Upper lobe of right lung (tissue), 1 donor: ENCODE measurements at regions not wholly inside any gene's neighbourhood (a gene's known extent, or its start where the extent isn't known, plus 50 kb on each side); places are given as distances from the start of the nearest gene placed in this dataset.

Source experiments
- ATAC-seq: fragments of 200-7000 bp; cut with Tn5 transposase; one replicate; pipeline ENCODE4 v1.9.1; 2020; ENCODE audit warnings: mild to moderate bottlenecking, moderate library complexity
- DNase-seq: peaks from one replicate; pipeline ENCODE4 v3.0.0-alpha.2; 2020
- H3K27ac ChIP-seq: fragments of 200-600 bp; one replicate; pipeline ENCODE4 v1.8.0; 2022
- H3K27me3 ChIP-seq: fragments of 200-600 bp; one replicate; pipeline ENCODE4 v1.8.0; 2022; ENCODE audit warnings: mild to moderate bottlenecking
- H3K36me3 ChIP-seq: fragments of 200-600 bp; one replicate; pipeline ENCODE4 v1.8.0; 2022
- H3K4me1 ChIP-seq: fragments of 200-600 bp; one replicate; pipeline ENCODE4 v1.8.0; 2022
- H3K4me3 ChIP-seq: fragments of 200-600 bp; one replicate; pipeline ENCODE4 v1.8.0; 2022; ENCODE audit warnings: mild to moderate bottlenecking
- H3K9me3 ChIP-seq: fragments of 200-600 bp; one replicate; pipeline ENCODE4 v1.8.0; 2022
- intact Hi-C: fragments of 100-400 bp; cut with DNase I; formaldehyde crosslinking; loops from one replicate; pipeline ENCODE4 v1.11.0; 2022
- TF ChIP-seq, protein P1 (sequence below): fragments of 200-600 bp; IDR thresholded peaks from one replicate; pipeline ENCODE4 v1.8.0; 2022; ENCODE audit warnings: antibody characterized with exemption
- donor health status: DM: no; HTN: yes; CAD: no; lungs with severe emphysema.

DNA sequence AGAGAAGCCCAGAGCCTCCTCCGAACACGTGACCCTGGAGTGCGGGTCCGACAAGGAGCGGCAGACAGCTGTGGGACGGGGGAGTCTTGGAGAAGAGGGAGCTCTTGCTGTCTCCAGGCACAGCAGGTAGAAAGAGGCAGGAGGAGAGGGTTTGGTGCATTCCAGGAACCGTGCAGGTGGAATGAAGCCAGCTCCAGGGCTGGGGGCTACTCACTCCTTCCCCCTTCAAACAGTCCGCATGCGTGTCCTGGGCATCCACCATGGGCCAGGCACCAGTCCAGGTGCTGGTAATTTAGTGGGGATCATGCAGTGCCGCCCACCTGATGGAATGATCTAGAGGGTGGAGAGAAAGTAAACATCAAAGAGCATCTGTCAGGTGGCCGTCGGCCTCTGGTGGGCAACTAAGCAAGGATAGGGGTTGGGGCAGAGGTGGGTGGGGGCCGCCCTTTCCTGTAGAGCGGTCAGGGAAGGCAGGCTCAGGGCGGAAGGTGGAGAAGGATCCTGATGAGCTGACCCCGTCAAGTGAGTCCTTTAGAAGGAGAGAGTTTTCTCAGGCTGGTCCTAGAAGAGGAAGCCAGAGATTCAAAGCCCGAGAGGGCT is 850.0 kb downstream of the TBC1D22A start:
- intact Hi-C loops = no loop called here
- no peak for DNase-seq
- Histone ChIP-seq H3K27ac (no peak overlapping the region), H3K27me3 (peaks cover 5% of the 10 kb centered on the region), H3K9me3 (no peaks in the 10 kb centered on the region), H3K36me3 (no peaks in the 10 kb centered on the region), H3K4me1 (no peaks in the 10 kb centered on the region), H3K4me3 (no peak overlapping the region)
- TF ChIP-seq, protein P1, sequence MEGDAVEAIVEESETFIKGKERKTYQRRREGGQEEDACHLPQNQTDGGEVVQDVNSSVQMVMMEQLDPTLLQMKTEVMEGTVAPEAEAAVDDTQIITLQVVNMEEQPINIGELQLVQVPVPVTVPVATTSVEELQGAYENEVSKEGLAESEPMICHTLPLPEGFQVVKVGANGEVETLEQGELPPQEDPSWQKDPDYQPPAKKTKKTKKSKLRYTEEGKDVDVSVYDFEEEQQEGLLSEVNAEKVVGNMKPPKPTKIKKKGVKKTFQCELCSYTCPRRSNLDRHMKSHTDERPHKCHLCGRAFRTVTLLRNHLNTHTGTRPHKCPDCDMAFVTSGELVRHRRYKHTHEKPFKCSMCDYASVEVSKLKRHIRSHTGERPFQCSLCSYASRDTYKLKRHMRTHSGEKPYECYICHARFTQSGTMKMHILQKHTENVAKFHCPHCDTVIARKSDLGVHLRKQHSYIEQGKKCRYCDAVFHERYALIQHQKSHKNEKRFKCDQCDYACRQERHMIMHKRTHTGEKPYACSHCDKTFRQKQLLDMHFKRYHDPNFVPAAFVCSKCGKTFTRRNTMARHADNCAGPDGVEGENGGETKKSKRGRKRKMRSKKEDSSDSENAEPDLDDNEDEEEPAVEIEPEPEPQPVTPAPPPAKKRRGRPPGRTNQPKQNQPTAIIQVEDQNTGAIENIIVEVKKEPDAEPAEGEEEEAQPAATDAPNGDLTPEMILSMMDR = no peak
- ATAC-seq = no peak

DNA sequence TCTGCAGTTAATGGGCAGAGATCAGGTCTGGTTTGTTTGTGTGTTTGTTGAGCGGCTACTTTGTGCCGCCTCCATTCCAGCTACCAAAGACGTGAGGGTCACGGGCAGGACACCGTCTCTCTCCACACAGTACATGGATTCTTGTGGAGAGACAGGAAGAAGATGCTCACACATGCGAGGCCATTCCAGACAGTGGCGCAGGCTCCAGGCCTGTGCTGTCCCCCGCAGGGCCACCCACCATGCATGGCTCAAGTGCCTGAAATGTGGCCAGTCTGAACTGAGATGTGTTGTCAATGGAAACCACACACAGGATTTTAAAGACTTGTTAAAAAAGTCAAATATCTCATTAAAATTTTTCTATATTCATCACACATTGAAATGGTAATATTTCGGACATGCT is 848.3 kb downstream of the TBC1D22A start:
- TF ChIP-seq, protein P1 = no peak
- intact Hi-C loops = no loop called here
- no peaks in the 10 kb centered on the region for H3K36me3 ChIP-seq
- ATAC-seq (no peak), DNase-seq (no peak)
- no peaks in the 10 kb centered on the region for H3K9me3 ChIP-seq
- peaks cover 5% of the 10 kb centered on the region for H3K27me3 ChIP-seq
- H3K27ac ChIP-seq = no peak overlapping the region
- no peak overlapping the region for H3K4me3 ChIP-seq
- H3K4me1 ChIP-seq = no peaks in the 10 kb centered on the region

DNA sequence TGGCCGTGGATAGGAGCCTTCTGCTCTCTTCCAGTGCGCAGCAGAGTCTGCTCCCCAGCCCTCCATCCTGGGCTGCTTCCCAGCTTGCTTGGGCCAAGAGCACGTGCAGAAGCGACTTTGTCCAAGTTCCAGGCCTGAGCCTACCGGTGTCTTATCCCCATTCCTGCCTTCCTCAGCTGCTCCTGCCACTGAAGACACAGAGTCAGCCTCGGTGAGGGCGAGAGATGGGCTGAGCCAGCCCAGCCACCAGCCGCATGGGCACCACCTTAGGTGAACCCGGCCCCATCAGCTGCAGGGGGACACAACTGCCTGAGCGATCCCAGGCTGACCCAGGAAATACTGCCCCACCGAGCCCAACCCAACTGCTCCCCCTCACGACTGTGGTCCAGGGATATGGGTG is 847.8 kb downstream of the TBC1D22A start:
- TF ChIP-seq, protein P1 = no peak
- no peaks in the 10 kb centered on the region for H3K9me3 ChIP-seq
- no peak for ATAC-seq
- H3K36me3 ChIP-seq = no peaks in the 10 kb centered on the region
- intact Hi-C loops = no loop called here
- no peak overlapping the region for H3K4me3 ChIP-seq
- peaks cover 5% of the 10 kb centered on the region for H3K27me3 ChIP-seq
- H3K4me1 ChIP-seq = no peaks in the 10 kb centered on the region
- H3K27ac ChIP-seq = no peak overlapping the region
- peak; percentile 50 for DNase-seq

DNA sequence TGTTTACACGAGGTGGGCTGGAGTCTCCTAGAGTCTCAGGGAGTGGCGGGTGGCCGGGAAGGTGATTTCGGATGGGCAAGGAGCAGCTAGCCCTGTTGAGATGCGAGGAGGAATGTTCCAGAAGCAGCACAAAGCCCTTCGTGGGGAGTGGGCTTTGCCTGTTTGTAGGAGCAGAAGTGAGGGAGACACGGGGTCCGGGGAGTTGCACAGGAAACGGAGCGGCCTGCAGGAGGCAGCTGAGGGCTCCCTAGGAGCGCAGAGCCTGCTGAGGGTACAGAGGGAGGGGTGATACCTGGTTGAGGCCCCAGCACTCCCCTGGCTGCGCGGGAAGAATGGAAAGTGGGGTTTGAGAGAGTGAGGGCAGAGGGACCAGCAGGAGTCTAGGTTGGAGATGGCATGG is 847.2 kb downstream of the TBC1D22A start:
- H3K4me1 ChIP-seq = no peaks in the 10 kb centered on the region
- DNase-seq (peak; percentile 31), ATAC-seq (no peak)
- H3K36me3 ChIP-seq = no peaks in the 10 kb centered on the region
- TF ChIP-seq, protein P1 = no peak
- H3K9me3 ChIP-seq = no peaks in the 10 kb centered on the region
- H3K27me3 ChIP-seq = peaks cover 5% of the 10 kb centered on the region
- no peak overlapping the region for H3K4me3 ChIP-seq
- no peak overlapping the region for H3K27ac ChIP-seq
- intact Hi-C loops = no loop called here

DNA sequence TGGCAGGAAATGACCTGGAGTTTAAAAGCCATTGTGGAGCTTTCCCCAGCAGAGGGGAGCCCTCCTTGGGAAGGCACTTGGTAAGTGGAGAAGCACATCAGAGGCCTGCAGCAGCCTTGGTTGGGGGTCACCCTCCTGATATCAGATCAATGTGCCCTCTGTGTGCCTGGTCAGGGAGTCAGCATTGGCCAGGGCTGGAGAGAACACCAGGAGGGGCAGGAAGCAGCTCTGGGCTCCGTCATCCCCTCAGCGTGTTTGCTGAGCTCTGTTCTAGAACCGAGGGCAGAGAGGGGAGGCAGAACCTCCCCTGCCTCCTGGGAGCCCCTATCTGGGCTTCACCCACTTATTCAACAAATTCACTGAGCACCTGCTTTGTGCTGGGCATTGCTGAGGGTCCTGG is 846.0 kb downstream of the TBC1D22A start:
- Histone ChIP-seq H3K9me3 (no peaks in the 10 kb centered on the region), H3K27me3 (peaks cover 5% of the 10 kb centered on the region), H3K36me3 (no peaks in the 10 kb centered on the region), H3K4me3 (no peak overlapping the region), H3K27ac (no peak overlapping the region), H3K4me1 (no peaks in the 10 kb centered on the region)
- ATAC-seq = no peak
- intact Hi-C loops = no loop called here
- DNase-seq = peak; percentile 26
- TF ChIP-seq, protein P1 = no peak

DNA sequence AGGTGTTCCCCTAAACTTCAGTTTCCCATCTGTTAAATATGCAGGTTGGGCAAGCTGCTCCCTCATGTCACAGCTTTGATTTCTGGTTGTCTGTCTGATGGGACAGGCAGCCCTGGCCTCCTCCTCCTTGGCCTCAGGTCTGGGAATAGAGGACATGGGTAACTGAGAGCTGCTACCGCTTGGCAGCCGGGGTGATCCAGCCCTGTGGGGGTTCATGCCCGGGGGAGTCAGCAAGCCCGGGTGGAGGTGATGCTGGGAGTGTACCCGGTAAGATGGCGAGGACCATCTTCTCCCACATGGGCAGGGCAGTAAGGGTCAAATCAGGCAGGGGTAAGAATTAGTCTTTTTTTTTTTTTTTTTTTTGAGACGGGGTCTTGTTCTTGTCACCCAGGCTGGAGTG is 845.0 kb downstream of the TBC1D22A start:
- Histone ChIP-seq H3K27ac (no peak overlapping the region), H3K9me3 (no peaks in the 10 kb centered on the region), H3K36me3 (no peaks in the 10 kb centered on the region), H3K27me3 (peaks cover 5% of the 10 kb centered on the region), H3K4me3 (no peak overlapping the region), H3K4me1 (no peaks in the 10 kb centered on the region)
- DNase-seq (peak; percentile 49), ATAC-seq (no peak)
- TF ChIP-seq, protein P1 = no peak
- intact Hi-C loops = no loop called here
